ENCODE measurements at regions not wholly inside any gene's neighbourhood (a gene's known extent, or its start where the extent isn't known, plus 50 kb on each side); places are given as distances from the start of the nearest gene placed in this dataset.

DNA sequence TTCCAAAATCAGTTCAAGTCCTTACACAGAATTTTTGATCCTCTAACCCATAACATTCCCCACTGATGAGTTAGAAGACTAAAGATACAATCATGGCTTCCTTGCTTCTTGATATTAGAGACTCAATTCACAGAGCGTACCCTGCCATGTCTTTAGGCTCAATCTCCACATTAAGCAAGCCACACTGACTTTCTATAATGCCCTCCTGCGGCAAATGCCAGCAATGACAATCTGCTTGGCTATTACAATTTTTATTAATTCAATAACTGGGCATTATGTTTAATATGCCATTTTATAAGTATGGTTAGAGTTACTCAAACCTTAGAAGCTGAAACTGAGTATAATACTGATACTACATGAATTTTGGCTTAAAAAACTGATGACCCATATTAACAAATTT, 479.7 kb upstream of the NR2F2 start:
- Histone ChIP-seq H3K4me1 (ENCODE audit: control insufficient read depth, low read depth, low read length) (no peaks in the 10 kb centered on the region), H4K8ac (ENCODE audit: low read depth, low read length) (no peak overlapping the region), H2BK15ac (replicated peaks; ENCODE audit: low read depth) (no peak overlapping the region), H3K18ac (ENCODE audit: low read length) (no peak overlapping the region), H3K4me3 (ENCODE audit: low read length) (no peak overlapping the region), H3K79me2 (ENCODE audit: control insufficient read depth, insufficient read depth, low read length) (no peaks in the 10 kb centered on the region), H4K5ac (ENCODE audit: low read length) (no peak overlapping the region), H3K79me1 (ENCODE audit: low read length) (no peaks in the 10 kb centered on the region), H3K27ac (ENCODE audit: low read depth, low read length) (no peak overlapping the region), H3K23ac (ENCODE audit: low read length) (no peak overlapping the region), H2BK120ac (ENCODE audit: low read depth, low read length) (no peak overlapping the region), H3K9ac (ENCODE audit: low read length) (no peak overlapping the region), H3K4me2 (ENCODE audit: low read length) (no peak overlapping the region), H3K36me3 (ENCODE audit: control insufficient read depth, insufficient read depth, low read length) (no peaks in the 10 kb centered on the region), H2AK5ac (ENCODE audit: low read length) (no peak overlapping the region), H2BK5ac (ENCODE audit: low read length) (no peak overlapping the region), H3K27me3 (ENCODE audit: insufficient read depth, low read length, poor library complexity) (no peaks in the 10 kb centered on the region), H3K4ac (ENCODE audit: low read depth, low read length) (no peak overlapping the region), H3K56ac (ENCODE audit: low read length) (no peak overlapping the region)
- no CpG with 5 or more reads among the region's 2 CpGs for WGBS (ENCODE audit: extremely low coverage, insufficient coverage, low lambda C conversion rate)
- no peak for DNase-seq

DNA sequence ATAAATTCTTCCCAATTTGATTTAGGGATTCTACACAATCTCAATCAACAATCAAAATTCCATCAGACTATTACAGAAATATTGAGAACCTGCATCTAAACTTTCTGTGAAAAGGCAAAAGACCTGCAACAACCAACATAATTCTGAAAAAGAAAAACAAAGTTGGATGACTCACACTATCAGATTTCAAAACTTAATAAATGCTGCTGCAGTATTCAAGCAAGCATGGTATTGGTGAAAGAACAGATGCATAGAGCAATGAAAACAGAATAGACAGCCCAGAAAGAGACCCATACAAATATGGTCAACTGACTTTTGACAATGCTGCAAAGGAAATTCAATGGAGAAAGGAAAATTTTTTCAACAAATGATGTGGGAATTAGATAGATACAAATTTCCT, 477.1 kb upstream of the NR2F2 start:
- H3K9ac ChIP-seq (ENCODE audit: low read length), result no peak overlapping the region
- no peaks in the 10 kb centered on the region for H3K79me2 ChIP-seq (ENCODE audit: control insufficient read depth, insufficient read depth, low read length)
- H3K27ac ChIP-seq (ENCODE audit: low read depth, low read length), result no peak overlapping the region
- H3K4me2 ChIP-seq (ENCODE audit: low read length), result no peak overlapping the region
- H3K4me3 ChIP-seq (ENCODE audit: low read length), result no peak overlapping the region
- H2AK5ac ChIP-seq (ENCODE audit: low read length), result no peak overlapping the region
- no peaks in the 10 kb centered on the region for H3K27me3 ChIP-seq (ENCODE audit: insufficient read depth, low read length, poor library complexity)
- no peak overlapping the region for H3K4ac ChIP-seq (ENCODE audit: low read depth, low read length)
- no peaks in the 10 kb centered on the region for H3K36me3 ChIP-seq (ENCODE audit: control insufficient read depth, insufficient read depth, low read length)
- no peak overlapping the region for H4K8ac ChIP-seq (ENCODE audit: low read depth, low read length)
- H3K4me1 ChIP-seq (ENCODE audit: control insufficient read depth, low read depth, low read length), result no peaks in the 10 kb centered on the region
- H3K79me1 ChIP-seq (ENCODE audit: low read length), result no peaks in the 10 kb centered on the region
- H2BK15ac ChIP-seq (replicated peaks; ENCODE audit: low read depth), result no peak overlapping the region
- H2BK120ac ChIP-seq (ENCODE audit: low read depth, low read length), result no peak overlapping the region
- no peak overlapping the region for H3K23ac ChIP-seq (ENCODE audit: low read length)
- no peak for DNase-seq
- H4K5ac ChIP-seq (ENCODE audit: low read length), result no peak overlapping the region
- H3K18ac ChIP-seq (ENCODE audit: low read length), result no peak overlapping the region
- no peak overlapping the region for H2BK5ac ChIP-seq (ENCODE audit: low read length)
- H3K56ac ChIP-seq (ENCODE audit: low read length), result no peak overlapping the region

DNA sequence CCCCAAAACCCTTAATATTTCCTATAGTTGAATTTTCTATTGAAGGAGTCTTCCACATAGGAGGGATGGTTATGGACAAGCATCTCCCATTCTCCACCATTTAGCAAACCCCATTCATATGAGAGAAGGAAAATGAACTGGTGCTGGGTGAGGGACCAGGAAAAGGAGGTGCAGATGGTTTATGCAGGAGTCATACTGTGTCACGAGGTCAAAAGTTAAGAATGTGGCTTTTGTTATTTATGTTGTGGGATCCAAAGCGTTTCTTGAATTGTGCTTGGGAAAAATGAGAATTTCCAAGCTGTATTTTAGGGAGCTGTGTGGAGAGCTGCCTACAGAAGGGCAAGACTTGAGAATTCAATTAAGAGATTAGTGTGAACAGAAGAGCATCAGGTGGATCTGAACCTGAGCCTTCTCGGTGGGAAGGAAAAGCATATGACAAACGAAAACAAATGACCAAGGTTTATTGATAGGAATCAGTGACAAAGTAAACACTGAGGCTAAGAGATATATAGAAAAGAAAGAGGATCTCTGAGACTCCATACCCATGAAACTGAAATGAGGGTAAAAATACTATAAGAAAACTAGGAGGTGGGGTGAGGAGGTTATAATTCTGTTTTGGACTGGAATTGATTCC, 473.3 kb upstream of the NR2F2 start:
- Histone ChIP-seq H3K4me1 (ENCODE audit: control insufficient read depth, low read depth, low read length) (no peaks in the 10 kb centered on the region), H2BK5ac (ENCODE audit: low read length) (no peak overlapping the region), H3K27ac (ENCODE audit: low read depth, low read length) (no peak overlapping the region), H3K4me2 (ENCODE audit: low read length) (no peak overlapping the region), H3K79me1 (ENCODE audit: low read length) (no peaks in the 10 kb centered on the region), H3K9ac (ENCODE audit: low read length) (no peak overlapping the region), H3K23ac (ENCODE audit: low read length) (no peak overlapping the region), H4K8ac (ENCODE audit: low read depth, low read length) (no peak overlapping the region), H3K36me3 (ENCODE audit: control insufficient read depth, insufficient read depth, low read length) (no peaks in the 10 kb centered on the region), H3K4me3 (ENCODE audit: low read length) (no peak overlapping the region), H4K5ac (ENCODE audit: low read length) (no peak overlapping the region), H2AK5ac (ENCODE audit: low read length) (no peak overlapping the region), H3K27me3 (ENCODE audit: insufficient read depth, low read length, poor library complexity) (no peaks in the 10 kb centered on the region), H3K56ac (ENCODE audit: low read length) (no peak overlapping the region), H3K4ac (ENCODE audit: low read depth, low read length) (no peak overlapping the region), H3K18ac (ENCODE audit: low read length) (no peak overlapping the region), H3K79me2 (ENCODE audit: control insufficient read depth, insufficient read depth, low read length) (no peaks in the 10 kb centered on the region), H2BK15ac (replicated peaks; ENCODE audit: low read depth) (no peak overlapping the region), H2BK120ac (ENCODE audit: low read depth, low read length) (no peak overlapping the region)
- DNase-seq, result no peak
- no CpG with 5 or more reads among the region's 4 CpGs for WGBS (ENCODE audit: extremely low coverage, insufficient coverage, low lambda C conversion rate)

DNA sequence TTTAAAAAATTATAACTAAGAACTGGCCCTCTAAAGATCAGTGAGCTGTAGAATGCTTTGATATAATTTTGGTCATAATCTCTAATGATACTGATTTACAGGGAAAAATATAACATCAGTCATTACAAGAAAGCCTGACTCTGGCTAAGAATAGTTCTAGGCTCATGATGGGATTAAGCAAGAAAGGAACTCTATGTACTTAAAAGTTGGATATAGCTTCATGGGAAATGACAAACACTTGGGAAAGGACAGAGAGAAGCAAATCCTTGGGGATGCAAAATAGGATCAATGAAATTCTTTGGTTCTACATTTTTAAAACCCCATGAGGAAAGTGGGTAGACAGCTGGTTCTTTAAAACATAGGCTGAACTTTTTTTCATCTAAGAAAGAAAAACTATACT, 472.7 kb upstream of the NR2F2 start:
- Histone ChIP-seq H2BK15ac (replicated peaks; ENCODE audit: low read depth) (no peak overlapping the region), H3K4me1 (ENCODE audit: control insufficient read depth, low read depth, low read length) (no peaks in the 10 kb centered on the region), H3K27me3 (ENCODE audit: insufficient read depth, low read length, poor library complexity) (no peaks in the 10 kb centered on the region), H3K36me3 (ENCODE audit: control insufficient read depth, insufficient read depth, low read length) (no peaks in the 10 kb centered on the region), H4K8ac (ENCODE audit: low read depth, low read length) (no peak overlapping the region), H3K27ac (ENCODE audit: low read depth, low read length) (no peak overlapping the region), H3K23ac (ENCODE audit: low read length) (no peak overlapping the region), H2AK5ac (ENCODE audit: low read length) (no peak overlapping the region), H3K56ac (ENCODE audit: low read length) (no peak overlapping the region), H3K18ac (ENCODE audit: low read length) (no peak overlapping the region), H2BK5ac (ENCODE audit: low read length) (no peak overlapping the region), H3K79me2 (ENCODE audit: control insufficient read depth, insufficient read depth, low read length) (no peaks in the 10 kb centered on the region), H3K4ac (ENCODE audit: low read depth, low read length) (no peak overlapping the region), H3K4me2 (ENCODE audit: low read length) (no peak overlapping the region), H3K79me1 (ENCODE audit: low read length) (no peaks in the 10 kb centered on the region), H2BK120ac (ENCODE audit: low read depth, low read length) (no peak overlapping the region), H3K9ac (ENCODE audit: low read length) (no peak overlapping the region), H4K5ac (ENCODE audit: low read length) (no peak overlapping the region), H3K4me3 (ENCODE audit: low read length) (no peak overlapping the region)
- DNase-seq, result no peak

DNA sequence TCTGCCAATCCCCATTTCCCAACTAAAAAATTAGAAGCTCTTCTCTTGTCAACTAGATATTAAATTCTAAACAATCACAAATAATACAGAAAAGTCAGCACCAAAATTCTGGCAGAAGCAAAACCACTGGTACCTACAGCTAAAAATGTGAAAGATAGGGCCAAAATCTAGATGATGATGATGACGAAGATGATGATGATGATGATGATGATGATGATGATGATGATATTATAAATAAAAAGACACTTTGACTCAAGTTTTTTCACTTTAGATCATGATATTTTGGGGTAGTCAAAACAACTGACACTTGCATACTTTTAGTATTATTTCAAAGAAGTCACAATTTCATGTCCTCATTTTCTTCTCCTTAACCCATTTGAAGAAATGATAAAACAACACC, 470.1 kb upstream of the NR2F2 start:
- Histone ChIP-seq H4K8ac (ENCODE audit: low read depth, low read length) (no peak overlapping the region), H2BK15ac (replicated peaks; ENCODE audit: low read depth) (no peak overlapping the region)

DNA sequence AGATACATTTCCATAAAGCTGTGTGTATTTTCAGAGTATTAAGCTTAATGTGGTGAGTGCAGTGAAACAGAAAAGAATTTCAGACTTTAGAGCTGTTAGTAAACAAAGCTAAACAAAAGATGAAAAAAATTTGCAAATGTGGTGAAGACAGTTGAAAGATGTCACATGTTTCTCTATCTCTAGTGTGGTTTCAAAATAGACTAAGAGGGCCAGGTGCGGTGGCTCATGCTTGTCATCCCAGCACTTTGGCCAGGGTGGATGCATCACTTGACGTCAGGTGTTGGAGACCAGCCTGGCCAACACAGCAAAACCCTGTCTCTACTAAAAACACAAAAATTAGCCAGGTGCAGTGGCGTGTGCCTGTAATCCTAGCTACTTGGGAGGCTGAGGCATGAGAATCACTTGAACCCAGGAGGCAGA, 466.0 kb upstream of the NR2F2 start:
- Histone ChIP-seq H3K36me3 (ENCODE audit: control insufficient read depth, insufficient read depth, low read length) (no peaks in the 10 kb centered on the region), H3K18ac (ENCODE audit: low read length) (no peak overlapping the region), H3K79me1 (ENCODE audit: low read length) (no peaks in the 10 kb centered on the region), H2AK5ac (ENCODE audit: low read length) (no peak overlapping the region), H3K4ac (ENCODE audit: low read depth, low read length) (no peak overlapping the region), H3K27me3 (ENCODE audit: insufficient read depth, low read length, poor library complexity) (no peaks in the 10 kb centered on the region), H3K23ac (ENCODE audit: low read length) (no peak overlapping the region), H3K4me3 (ENCODE audit: low read length) (no peak overlapping the region), H2BK5ac (ENCODE audit: low read length) (no peak overlapping the region), H4K8ac (ENCODE audit: low read depth, low read length) (no peak overlapping the region), H3K79me2 (ENCODE audit: control insufficient read depth, insufficient read depth, low read length) (no peaks in the 10 kb centered on the region), H3K56ac (ENCODE audit: low read length) (no peak overlapping the region), H3K9ac (ENCODE audit: low read length) (no peak overlapping the region), H2BK15ac (replicated peaks; ENCODE audit: low read depth) (no peak overlapping the region), H3K4me1 (ENCODE audit: control insufficient read depth, low read depth, low read length) (no peaks in the 10 kb centered on the region), H3K27ac (ENCODE audit: low read depth, low read length) (no peak overlapping the region), H4K5ac (ENCODE audit: low read length) (no peak overlapping the region), H2BK120ac (ENCODE audit: low read depth, low read length) (no peak overlapping the region), H3K4me2 (ENCODE audit: low read length) (no peak overlapping the region)
- no CpG with 5 or more reads among the region's 3 CpGs for WGBS (ENCODE audit: extremely low coverage, insufficient coverage, low lambda C conversion rate)
- no peak for DNase-seq

More for the DNA sequence above, 470.1 kb upstream of the NR2F2 start:
- Histone ChIP-seq H4K5ac (ENCODE audit: low read length) (no peak overlapping the region), H3K4me3 (ENCODE audit: low read length) (no peak overlapping the region), H3K36me3 (ENCODE audit: control insufficient read depth, insufficient read depth, low read length) (no peaks in the 10 kb centered on the region), H3K4me2 (ENCODE audit: low read length) (no peak overlapping the region), H3K4ac (ENCODE audit: low read depth, low read length) (no peak overlapping the region), H3K79me2 (ENCODE audit: control insufficient read depth, insufficient read depth, low read length) (no peaks in the 10 kb centered on the region), H3K9ac (ENCODE audit: low read length) (no peak overlapping the region), H3K27ac (ENCODE audit: low read depth, low read length) (no peak overlapping the region), H3K23ac (ENCODE audit: low read length) (no peak overlapping the region), H3K18ac (ENCODE audit: low read length) (no peak overlapping the region), H3K79me1 (ENCODE audit: low read length) (no peaks in the 10 kb centered on the region), H3K4me1 (ENCODE audit: control insufficient read depth, low read depth, low read length) (no peaks in the 10 kb centered on the region), H2AK5ac (ENCODE audit: low read length) (no peak overlapping the region), H3K27me3 (ENCODE audit: insufficient read depth, low read length, poor library complexity) (no peaks in the 10 kb centered on the region), H3K56ac (ENCODE audit: low read length) (no peak overlapping the region), H2BK5ac (ENCODE audit: low read length) (no peak overlapping the region), H2BK120ac (ENCODE audit: low read depth, low read length) (no peak overlapping the region)
- WGBS (ENCODE audit: extremely low coverage, insufficient coverage, low lambda C conversion rate), result 100% methylated on average over 1 of the region's 1 CpG
- DNase-seq, result no peak
